Adrenal gland (tissue), 5 donors: ENCODE measurements at regions not wholly inside any gene's neighbourhood (a gene's known extent, or its start where the extent isn't known, plus 50 kb on each side); places are given as distances from the start of the nearest gene placed in this dataset.

ENCODE experiments used
- CTCF ChIP-seq, 6 experiments: fragments of 450-650 bp in 4 of 6; fragments of 200-600 bp in 2 of 6; sonication (generic) in 1 of 6; IDR thresholded peaks; 1 replicate in 5 of 6; 2 replicates in 1 of 6; pipeline versions ENCODE4 v1.5.1 to v1.8.0; 2016 to 2021; ENCODE audit warnings: antibody characterized with exemption in 6 of 6, mild to moderate bottlenecking in 2 of 6, moderate library complexity in 1 of 6
- POLR2A ChIP-seq, 2 donors: fragments of 450-650 bp; IDR thresholded peaks; one replicate each; pipeline ENCODE4 v1.6.1; 2017; ENCODE audit warnings: antibody characterized with exemption in 2 of 2, mild to moderate bottlenecking in 2 of 2, moderate library complexity in 1 of 2
- donor health status: DM: no; HTN: no; CAD: no.

GRCh38 chr4:159593681-159594080 lies 490.8 kb downstream of the RAPGEF2 start:
- TF ChIP-seq POLR2A (IDR thresholded peaks at IDR 0.05) (no peak), CTCF (IDR thresholded peaks at IDR 0.05) (no peak)
